ENCODE measurements at regions not wholly inside any gene's neighbourhood (a gene's known extent, or its start where the extent isn't known, plus 50 kb on each side); places are given as distances from the start of the nearest gene placed in this dataset.

- H4K20me1 ChIP-seq, result no peaks in the 10 kb centered on the region
- H3K4me1 ChIP-seq, result no peaks in the 10 kb centered on the region
- no peaks in the 10 kb centered on the region for H3K9me3 ChIP-seq (replicated peaks in 1 of 11)
- no peaks in the 10 kb centered on the region for H3K36me3 ChIP-seq
- no peak overlapping the region for H3K27ac ChIP-seq
- no peak for TF ChIP-seq Cebpa-rat (IDR thresholded peaks at IDR 0.05)
- no peak overlapping the region for H3K4me2 ChIP-seq
- H3K27me3 ChIP-seq, result no peaks in the 10 kb centered on the region
- no peak overlapping the region for H3K9ac ChIP-seq
- no peak overlapping the region for H3K4me3 ChIP-seq
These were observed 104.8 kb downstream of the GLUL start for GRCh38 chr1:182286761-182287160.

GRCh38 chr1:182283746-182284544 is 107.6 kb downstream of the GLUL start:
- Histone ChIP-seq H3K4me1 (no peaks in the 10 kb centered on the region), H3K4me2 (no peak overlapping the region)

GRCh38 chr1:182281541-182281940 is 110.0 kb downstream of the GLUL start:
- H3K4me1 ChIP-seq, result no peaks in the 10 kb centered on the region

More at GRCh38 chr1:182283746-182284544, 107.6 kb downstream of the GLUL start:
- no peak overlapping the region for H3K27ac ChIP-seq
- no peak overlapping the region for H3K9ac ChIP-seq
- no peaks in the 10 kb centered on the region for H3K36me3 ChIP-seq
- H3K27me3 ChIP-seq, result no peaks in the 10 kb centered on the region
- TF ChIP-seq Cebpa-rat (IDR thresholded peaks at IDR 0.05), result no peak
- no peaks in the 10 kb centered on the region for H3K9me3 ChIP-seq (replicated peaks in 1 of 11)
- no peaks in the 10 kb centered on the region for H4K20me1 ChIP-seq
- no peak overlapping the region for H3K4me3 ChIP-seq

GRCh38 chr1:182280504-182280900 is 111.1 kb downstream of the GLUL start:
- no peaks in the 10 kb centered on the region for H3K27me3 ChIP-seq
- no peaks in the 10 kb centered on the region for H3K9me3 ChIP-seq (replicated peaks in 1 of 11)
- TF ChIP-seq Cebpa-rat (IDR thresholded peaks at IDR 0.05), result no peak
- no peaks in the 10 kb centered on the region for H3K4me1 ChIP-seq
- H3K4me3 ChIP-seq, result no peak overlapping the region
- H3K27ac ChIP-seq, result no peak overlapping the region
- H4K20me1 ChIP-seq, result no peaks in the 10 kb centered on the region
- H3K36me3 ChIP-seq, result no peaks in the 10 kb centered on the region
- no peak overlapping the region for H3K4me2 ChIP-seq
- no peak overlapping the region for H3K9ac ChIP-seq

More at GRCh38 chr1:182281541-182281940, 110.0 kb downstream of the GLUL start:
- no peak overlapping the region for H3K4me3 ChIP-seq
- no peak overlapping the region for H3K4me2 ChIP-seq
- no peak overlapping the region for H3K9ac ChIP-seq
- H3K27me3 ChIP-seq, result no peaks in the 10 kb centered on the region
- no peaks in the 10 kb centered on the region for H3K36me3 ChIP-seq
- H4K20me1 ChIP-seq, result no peaks in the 10 kb centered on the region
- H3K9me3 ChIP-seq (replicated peaks in 1 of 11), result no peaks in the 10 kb centered on the region
- no peak for TF ChIP-seq Cebpa-rat (IDR thresholded peaks at IDR 0.05)
- H3K27ac ChIP-seq, result no peak overlapping the region

- Histone ChIP-seq H3K4me2 (no peak overlapping the region), H3K36me3 (no peaks in the 10 kb centered on the region), H3K4me1 (no peaks in the 10 kb centered on the region), H3K9ac (no peak overlapping the region), H3K27me3 (no peaks in the 10 kb centered on the region), H4K20me1 (no peaks in the 10 kb centered on the region), H3K27ac (no peak overlapping the region), H3K9me3 (replicated peaks in 1 of 11) (no peaks in the 10 kb centered on the region), H3K4me3 (no peak overlapping the region)
- TF ChIP-seq Cebpa-rat (IDR thresholded peaks at IDR 0.05), result no peak
These were observed 111.7 kb downstream of the GLUL start for GRCh38 chr1:182279724-182280503.

GRCh38 chr1:182279302-182279701 is 112.3 kb downstream of the GLUL start:
- Histone ChIP-seq H3K4me2 (no peak overlapping the region), H3K27me3 (no peaks in the 10 kb centered on the region), H3K36me3 (no peaks in the 10 kb centered on the region), H3K4me3 (no peak overlapping the region), H3K9ac (no peak overlapping the region), H3K4me1 (no peaks in the 10 kb centered on the region), H3K27ac (no peak overlapping the region), H3K9me3 (replicated peaks in 1 of 11) (no peaks in the 10 kb centered on the region), H4K20me1 (no peaks in the 10 kb centered on the region)
- no peak for TF ChIP-seq Cebpa-rat (IDR thresholded peaks at IDR 0.05)

- TF ChIP-seq Cebpa-rat (IDR thresholded peaks at IDR 0.05), result no peak
- Histone ChIP-seq H3K4me3 (no peak overlapping the region), H4K20me1 (no peaks in the 10 kb centered on the region), H3K9me3 (replicated peaks in 1 of 11) (no peaks in the 10 kb centered on the region), H3K9ac (no peak overlapping the region), H3K4me2 (no peak overlapping the region), H3K36me3 (no peaks in the 10 kb centered on the region), H3K27me3 (no peaks in the 10 kb centered on the region), H3K27ac (no peak overlapping the region), H3K4me1 (no peaks in the 10 kb centered on the region)
These were observed 113.2 kb downstream of the GLUL start for GRCh38 chr1:182278144-182279054.

- peaks cover 0 to 6% (median 0%) of the 10 kb centered on the region in 10 experiments; a peak in 1 of 20 replicates for H3K4me1 ChIP-seq
- no peak overlapping the region for H3K4me2 ChIP-seq
- H3K9me3 ChIP-seq (replicated peaks in 1 of 11), result no peaks in the 10 kb centered on the region
- no peaks in the 10 kb centered on the region for H4K20me1 ChIP-seq
- no peaks in the 10 kb centered on the region for H3K27me3 ChIP-seq
- H3K4me3 ChIP-seq, result no peak overlapping the region
- TF ChIP-seq Cebpa-rat (IDR thresholded peaks at IDR 0.05), result no peak
- H3K9ac ChIP-seq, result no peak overlapping the region
- no peak overlapping the region for H3K27ac ChIP-seq
- no peaks in the 10 kb centered on the region for H3K36me3 ChIP-seq
These were observed 116.3 kb downstream of the GLUL start for GRCh38 chr1:182275271-182275670.

- H3K36me3 ChIP-seq, result no peaks in the 10 kb centered on the region
- no peak overlapping the region for H3K27ac ChIP-seq
- no peak overlapping the region for H3K4me3 ChIP-seq
- no peaks in the 10 kb centered on the region for H3K27me3 ChIP-seq
- H3K4me1 ChIP-seq, result peaks cover 0 to 12% (median 0%) of the 10 kb centered on the region in 10 experiments; a peak in 4 of 20 replicates
- no peaks in the 10 kb centered on the region for H4K20me1 ChIP-seq
- H3K9ac ChIP-seq, result no peak overlapping the region
- no peak for TF ChIP-seq Cebpa-rat (IDR thresholded peaks at IDR 0.05)
- H3K9me3 ChIP-seq (replicated peaks in 1 of 11), result no peaks in the 10 kb centered on the region
- H3K4me2 ChIP-seq, result no peak overlapping the region
These were observed 117.0 kb downstream of the GLUL start for GRCh38 chr1:182274618-182275017.

All from BLaER1 treated with 17β-estradiol and CSF1 and Interleukin-3, amounts not matched to agents 10 nM and 100 nM (cell line).